Fibroblast of lung (primary cell): ENCODE measurements at regions not wholly inside any gene's neighbourhood (a gene's known extent, or its start where the extent isn't known, plus 50 kb on each side); places are given as distances from the start of the nearest gene placed in this dataset.

ENCODE experiments used
- DNase-seq, 2 donors: peaks; one replicate each; pipeline versions ENCODE4 v3.0.0 to v3.0.0-alpha.2; 2010; ENCODE audit warnings: low read depth in 2 of 2
- H2AFZ ChIP-seq: 2 replicates; pipeline ENCODE4 v1.5.1; 2012; ENCODE audit warnings: low read length, control low read depth, inconsistent platforms
- H3K27ac ChIP-seq: 2 replicates; pipeline ENCODE4 v1.5.1; 2011; ENCODE audit warnings: low read length, control low read depth; ENCODE audit not compliant: insufficient read depth
- H3K27me3 ChIP-seq: 2 replicates; pipeline ENCODE4 v1.5.1; 2011; ENCODE audit warnings: mild to moderate bottlenecking, low read length; ENCODE audit not compliant: control insufficient read depth, insufficient read depth
- H3K36me3 ChIP-seq: 2 replicates; pipeline ENCODE4 v1.5.1; 2011; ENCODE audit warnings: low read length; ENCODE audit not compliant: control insufficient read depth, insufficient read depth
- H3K4me1 ChIP-seq: 2 replicates; pipeline ENCODE4 v1.5.1; 2011; ENCODE audit warnings: low read length; ENCODE audit not compliant: control insufficient read depth, insufficient read depth; ENCODE audit errors: extremely low read depth
- H3K4me2 ChIP-seq: 2 replicates; pipeline ENCODE4 v1.5.1; 2011; ENCODE audit warnings: low read length, control low read depth; ENCODE audit not compliant: insufficient read depth; ENCODE audit errors: extremely low read depth
- H3K4me3 ChIP-seq, 4 experiments: fragments of 200-600 bp in 1 of 4; sonication (generic) in 1 of 4; replicated peaks in 1 of 4; 2 replicates each; pipeline ENCODE4 v1.5.1; 2011 to 2016; ENCODE audit warnings: low read length in 4 of 4, low read depth in 3 of 4, mild to moderate bottlenecking in 3 of 4, control low read depth in 2 of 4, inconsistent platforms in 1 of 4, mixed read lengths in 1 of 4; ENCODE audit not compliant: insufficient read depth in 1 of 4; ENCODE audit errors: control extremely low read depth in 1 of 4
- H3K79me2 ChIP-seq: 2 replicates; pipeline ENCODE4 v1.5.1; 2012; ENCODE audit warnings: mild to moderate bottlenecking, low read length, inconsistent platforms; ENCODE audit not compliant: control insufficient read depth, insufficient read depth
- H3K9ac ChIP-seq: 2 replicates; pipeline ENCODE4 v1.5.1; 2011; ENCODE audit warnings: mild to moderate bottlenecking, low read length, control low read depth; ENCODE audit not compliant: insufficient read depth
- H3K9me3 ChIP-seq: 2 replicates; pipeline ENCODE4 v1.5.1; 2012; ENCODE audit warnings: low read depth, low read length; ENCODE audit not compliant: control insufficient read depth, insufficient read depth
- H4K20me1 ChIP-seq: 2 replicates; pipeline ENCODE4 v1.5.1; 2011; ENCODE audit warnings: low read length; ENCODE audit not compliant: control insufficient read depth, insufficient read depth; ENCODE audit errors: extremely low read depth
- EZH2 ChIP-seq: IDR thresholded peaks from 2 replicates; pipeline ENCODE4 v1.5.1; 2012; ENCODE audit warnings: low read length, control low read depth, mild to moderate bottlenecking; ENCODE audit errors: missing control alignments
- TF ChIP-seq, protein P1 (sequence below), 2 donors: IDR thresholded peaks in 1 of 2; conservative IDR thresholded peaks in 1 of 2; 1 replicate in 1 of 2; 2 replicates in 1 of 2; pipeline ENCODE4 v1.5.1; 2011 to 2012; ENCODE audit warnings: low read length in 2 of 2, control low read depth in 1 of 2, inconsistent platforms in 1 of 2, low read depth in 1 of 2, mild to moderate bottlenecking in 1 of 2

GRCh38 chr4:157587681-157588423, 367.3 kb downstream of the GRIA2 start:
- Histone ChIP-seq H3K79me2 (no peaks in the 10 kb centered on the region), H3K27ac (no peak overlapping the region), H4K20me1 (no peaks in the 10 kb centered on the region), H3K9me3 (no peaks in the 10 kb centered on the region), H3K36me3 (no peaks in the 10 kb centered on the region), H3K4me2 (no peak overlapping the region), H3K4me1 (no peaks in the 10 kb centered on the region), H3K27me3 (no peaks in the 10 kb centered on the region), H3K9ac (no peak overlapping the region), H3K4me3 (no peak overlapping the region), H2AFZ (no peak overlapping the region)
- DNase-seq, result no peak
- TF ChIP-seq EZH2, result no peak
- TF ChIP-seq, protein P1, sequence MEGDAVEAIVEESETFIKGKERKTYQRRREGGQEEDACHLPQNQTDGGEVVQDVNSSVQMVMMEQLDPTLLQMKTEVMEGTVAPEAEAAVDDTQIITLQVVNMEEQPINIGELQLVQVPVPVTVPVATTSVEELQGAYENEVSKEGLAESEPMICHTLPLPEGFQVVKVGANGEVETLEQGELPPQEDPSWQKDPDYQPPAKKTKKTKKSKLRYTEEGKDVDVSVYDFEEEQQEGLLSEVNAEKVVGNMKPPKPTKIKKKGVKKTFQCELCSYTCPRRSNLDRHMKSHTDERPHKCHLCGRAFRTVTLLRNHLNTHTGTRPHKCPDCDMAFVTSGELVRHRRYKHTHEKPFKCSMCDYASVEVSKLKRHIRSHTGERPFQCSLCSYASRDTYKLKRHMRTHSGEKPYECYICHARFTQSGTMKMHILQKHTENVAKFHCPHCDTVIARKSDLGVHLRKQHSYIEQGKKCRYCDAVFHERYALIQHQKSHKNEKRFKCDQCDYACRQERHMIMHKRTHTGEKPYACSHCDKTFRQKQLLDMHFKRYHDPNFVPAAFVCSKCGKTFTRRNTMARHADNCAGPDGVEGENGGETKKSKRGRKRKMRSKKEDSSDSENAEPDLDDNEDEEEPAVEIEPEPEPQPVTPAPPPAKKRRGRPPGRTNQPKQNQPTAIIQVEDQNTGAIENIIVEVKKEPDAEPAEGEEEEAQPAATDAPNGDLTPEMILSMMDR (conservative IDR thresholded peaks at IDR 0.05 in 1 of 2, IDR thresholded peaks at IDR 0.05 in 1 of 2; ENCODE audit: low read depth in 1 of 2, low read length in 2 of 2), result no peak

GRCh38 chr4:157582141-157582540, 361.6 kb downstream of the GRIA2 start:
- Histone ChIP-seq H3K27me3 (no peaks in the 10 kb centered on the region), H3K36me3 (no peaks in the 10 kb centered on the region), H3K79me2 (no peaks in the 10 kb centered on the region), H3K4me2 (no peak overlapping the region), H3K27ac (no peak overlapping the region), H3K4me3 (no peak overlapping the region), H3K9me3 (no peaks in the 10 kb centered on the region), H3K9ac (no peak overlapping the region), H4K20me1 (no peaks in the 10 kb centered on the region), H3K4me1 (no peaks in the 10 kb centered on the region), H2AFZ (no peak overlapping the region)
- no peak for TF ChIP-seq EZH2
- TF ChIP-seq, protein P1 (conservative IDR thresholded peaks at IDR 0.05 in 1 of 2, IDR thresholded peaks at IDR 0.05 in 1 of 2; ENCODE audit: low read depth in 1 of 2, low read length in 2 of 2), result no peak
- DNase-seq, result no peak

- Histone ChIP-seq H3K4me1 (no peaks in the 10 kb centered on the region), H3K27me3 (no peaks in the 10 kb centered on the region), H3K9me3 (no peaks in the 10 kb centered on the region), H4K20me1 (no peaks in the 10 kb centered on the region), H3K27ac (no peak overlapping the region), H3K79me2 (no peaks in the 10 kb centered on the region), H2AFZ (no peak overlapping the region), H3K9ac (no peak overlapping the region), H3K4me2 (no peak overlapping the region), H3K36me3 (no peaks in the 10 kb centered on the region), H3K4me3 (no peak overlapping the region)
- DNase-seq, result no peak
- no peak for TF ChIP-seq EZH2
- TF ChIP-seq, protein P1 (conservative IDR thresholded peaks at IDR 0.05 in 1 of 2, IDR thresholded peaks at IDR 0.05 in 1 of 2; ENCODE audit: low read depth in 1 of 2, low read length in 2 of 2), result no peak
These were observed 356.2 kb downstream of the GRIA2 start for GRCh38 chr4:157576671-157577217.
